LNCaP clone FGC (cell line): ENCODE measurements at regions not wholly inside any gene's neighbourhood (a gene's known extent, or its start where the extent isn't known, plus 50 kb on each side); places are given as distances from the start of the nearest gene placed in this dataset.

Experiments
- DNase-seq: peaks from one replicate; pipeline ENCODE4 v3.0.0-alpha.2; 2011; ENCODE audit warnings: low read depth
- H3K4me3 ChIP-seq: 2 replicates; pipeline ENCODE4 v1.5.1; 2011; ENCODE audit warnings: mild to moderate bottlenecking, low read depth, low read length, control low read depth
- CTCF ChIP-seq: IDR thresholded peaks from 2 replicates; pipeline ENCODE4 v1.5.1; 2012; ENCODE audit warnings: mild to moderate bottlenecking; ENCODE audit not compliant: control insufficient read depth, insufficient read depth; ENCODE audit errors: extremely low read depth

GRCh38 chr1:14205066-14205465, 393.4 kb upstream of the KAZN start:
- no peak for TF ChIP-seq CTCF
- no peak overlapping the region for H3K4me3 ChIP-seq
- no peak for DNase-seq

- no peak overlapping the region for H3K4me3 ChIP-seq
- TF ChIP-seq CTCF: no peak
- DNase-seq: no peak
Measured at GRCh38 chr1:14215151-14215550, 383.3 kb upstream of the KAZN start.

GRCh38 chr1:14217384-14217783, 381.1 kb upstream of the KAZN start:
- no peak overlapping the region for H3K4me3 ChIP-seq
- DNase-seq: no peak
- TF ChIP-seq CTCF: no peak

GRCh38 chr1:14220324-14220723, 378.2 kb upstream of the KAZN start:
- DNase-seq: no peak
- no peak for TF ChIP-seq CTCF
- H3K4me3 ChIP-seq: no peak overlapping the region

- no peak for DNase-seq
- H3K4me3 ChIP-seq: no peak overlapping the region
- no peak for TF ChIP-seq CTCF
Measured at GRCh38 chr1:14220811-14221210, 377.7 kb upstream of the KAZN start.

- no peak overlapping the region for H3K4me3 ChIP-seq
- no peak for TF ChIP-seq CTCF
- DNase-seq: no peak
Measured at GRCh38 chr1:14222086-14222485, 376.4 kb upstream of the KAZN start.

- H3K4me3 ChIP-seq: no peak overlapping the region
- 0 out of 2 replicates have a peak, but pooled peaks have one; percentile 12 for TF ChIP-seq CTCF
- DNase-seq: no peak
Measured at GRCh38 chr1:14228677-14229076, 369.8 kb upstream of the KAZN start.
